ENCODE measurements at regions not wholly inside any gene's neighbourhood (a gene's known extent, or its start where the extent isn't known, plus 50 kb on each side); places are given as distances from the start of the nearest gene placed in this dataset.

DNA sequence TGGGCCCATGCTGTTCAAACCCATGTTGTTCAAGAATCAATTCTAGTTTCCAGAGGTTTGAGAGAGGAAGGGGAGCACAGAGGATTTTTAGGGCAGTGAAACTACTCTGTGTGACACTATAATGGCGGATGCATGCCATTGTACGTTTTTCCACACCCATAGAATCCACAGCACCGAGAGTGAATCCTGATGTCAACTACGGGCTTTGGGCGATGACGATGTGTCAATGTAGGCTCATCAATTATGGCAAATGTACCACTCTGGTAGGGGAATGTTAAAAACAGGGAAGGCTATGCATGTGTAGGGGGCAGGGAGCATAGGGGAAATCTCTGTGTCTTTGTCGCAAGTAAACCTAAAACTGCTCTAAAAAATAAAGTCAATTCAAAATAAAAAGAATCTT, 70.7 kb upstream of the UBAC2 start:
- in situ Hi-C loops (cut with HindIII; ENCODE audit: extremely low pct_ligation_motif_present, low pct_unique_long_range_greater_than_20kb) (no loop called here), intact Hi-C loops (cut with micrococcal nuclease; ENCODE audit: unreplicated experiment) (no loop called here)
- CTCF ChIA-PET (ENCODE audit: low intra/inter-chr PET ratio, low total read pairs): no interaction called here
- no peak for DNase-seq (ENCODE audit: low spot score)
- Histone ChIP-seq H3K4me3 (replicated peaks in 1 of 3; ENCODE audit: insufficient read depth in 1 of 3, low read depth in 2 of 3, low read length in 3 of 3) (no peak overlapping the region), H2AFZ (ENCODE audit: low read length) (no peak overlapping the region), H3K36me3 (replicated peaks in 1 of 2; ENCODE audit: control insufficient read depth in 1 of 2, insufficient read depth in 2 of 2, low read length in 2 of 2) (no peaks in the 10 kb centered on the region), H3K27ac (ENCODE audit: extremely low read length, insufficient read depth, low read length) (no peak overlapping the region), H3K9me3 (ENCODE audit: low read length) (no peaks in the 10 kb centered on the region), H3K4me1 (ENCODE audit: insufficient read depth, low read length) (no peaks in the 10 kb centered on the region), H3K4me2 (ENCODE audit: low read depth, low read length) (no peak overlapping the region), H3K27me3 (ENCODE audit: control insufficient read depth in 1 of 2, insufficient read depth in 2 of 2, low read length in 2 of 2) (peaks cover 0 to 7% of the 10 kb centered on the region in 2 experiments; a peak in 2 of 5 replicates), H3K79me2 (ENCODE audit: insufficient read depth, low read length) (no peaks in the 10 kb centered on the region), H3K9ac (ENCODE audit: insufficient read depth, low read depth, low read length) (no peak overlapping the region), H4K20me1 (ENCODE audit: insufficient read depth, low read length) (no peaks in the 10 kb centered on the region)
- no peak for FAIRE-seq
- POLR2A ChIA-PET: no interaction called here
- no peak for ATAC-seq
- WGBS (ENCODE audit: low lambda C conversion rate): 49% methylated on average over 7 of the region's 7 CpGs
- BruUV-seq (replicated peaks): no TSS peak
- no peak for TF ChIP-seq NCOA1 (CRISPR knock-in tag; IDR thresholded peaks at IDR 0.05)
- no peak for TF ChIP-seq ADNP (CRISPR knock-in tag; IDR thresholded peaks at IDR 0.05)
- TF ChIP-seq ZNF83 (CRISPR knock-in tag; IDR thresholded peaks at IDR 0.05; ENCODE audit: borderline replicate concordance): no peak
- TF ChIP-seq, protein P1, sequence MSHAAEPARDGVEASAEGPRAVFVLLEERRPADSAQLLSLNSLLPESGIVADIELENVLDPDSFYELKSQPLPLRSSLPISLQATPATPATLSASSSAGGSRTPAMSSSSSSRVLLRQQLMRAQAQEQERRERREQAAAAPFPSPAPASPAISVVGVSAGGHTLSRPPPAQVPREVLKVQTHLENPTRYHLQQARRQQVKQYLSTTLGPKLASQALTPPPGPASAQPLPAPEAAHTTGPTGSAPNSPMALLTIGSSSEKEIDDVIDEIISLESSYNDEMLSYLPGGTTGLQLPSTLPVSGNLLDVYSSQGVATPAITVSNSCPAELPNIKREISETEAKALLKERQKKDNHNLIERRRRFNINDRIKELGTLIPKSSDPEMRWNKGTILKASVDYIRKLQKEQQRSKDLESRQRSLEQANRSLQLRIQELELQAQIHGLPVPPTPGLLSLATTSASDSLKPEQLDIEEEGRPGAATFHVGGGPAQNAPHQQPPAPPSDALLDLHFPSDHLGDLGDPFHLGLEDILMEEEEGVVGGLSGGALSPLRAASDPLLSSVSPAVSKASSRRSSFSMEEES (CRISPR knock-in tag; IDR thresholded peaks at IDR 0.05): no peak
- no peak for TF ChIP-seq ZNF274 (CRISPR knock-in tag; IDR thresholded peaks at IDR 0.05)
- no peak for TF ChIP-seq HOXA9 (CRISPR knock-in tag; IDR thresholded peaks at IDR 0.05; ENCODE audit: borderline replicate concordance)
- TF ChIP-seq, protein P2, sequence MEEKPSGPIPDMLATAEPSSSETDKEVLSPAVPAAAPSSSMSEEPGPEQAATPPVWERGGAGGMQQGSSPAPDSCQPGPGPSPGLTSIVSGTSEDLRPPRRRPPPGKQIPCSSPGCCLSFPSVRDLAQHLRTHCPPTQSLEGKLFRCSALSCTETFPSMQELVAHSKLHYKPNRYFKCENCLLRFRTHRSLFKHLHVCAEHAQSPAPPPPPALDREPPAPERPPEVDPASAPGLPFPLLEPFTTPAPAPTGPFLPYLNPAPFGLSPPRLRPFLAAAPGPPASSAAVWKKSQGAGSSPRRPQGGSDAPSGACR (CRISPR knock-in tag; IDR thresholded peaks at IDR 0.05): no peak
- TF ChIP-seq MAF1 (CRISPR knock-in tag; IDR thresholded peaks at IDR 0.05; ENCODE audit: borderline replicate concordance): no peak
- TF ChIP-seq ZBTB7A (CRISPR knock-in tag; IDR thresholded peaks at IDR 0.05): no peak
- TF ChIP-seq, protein P3, sequence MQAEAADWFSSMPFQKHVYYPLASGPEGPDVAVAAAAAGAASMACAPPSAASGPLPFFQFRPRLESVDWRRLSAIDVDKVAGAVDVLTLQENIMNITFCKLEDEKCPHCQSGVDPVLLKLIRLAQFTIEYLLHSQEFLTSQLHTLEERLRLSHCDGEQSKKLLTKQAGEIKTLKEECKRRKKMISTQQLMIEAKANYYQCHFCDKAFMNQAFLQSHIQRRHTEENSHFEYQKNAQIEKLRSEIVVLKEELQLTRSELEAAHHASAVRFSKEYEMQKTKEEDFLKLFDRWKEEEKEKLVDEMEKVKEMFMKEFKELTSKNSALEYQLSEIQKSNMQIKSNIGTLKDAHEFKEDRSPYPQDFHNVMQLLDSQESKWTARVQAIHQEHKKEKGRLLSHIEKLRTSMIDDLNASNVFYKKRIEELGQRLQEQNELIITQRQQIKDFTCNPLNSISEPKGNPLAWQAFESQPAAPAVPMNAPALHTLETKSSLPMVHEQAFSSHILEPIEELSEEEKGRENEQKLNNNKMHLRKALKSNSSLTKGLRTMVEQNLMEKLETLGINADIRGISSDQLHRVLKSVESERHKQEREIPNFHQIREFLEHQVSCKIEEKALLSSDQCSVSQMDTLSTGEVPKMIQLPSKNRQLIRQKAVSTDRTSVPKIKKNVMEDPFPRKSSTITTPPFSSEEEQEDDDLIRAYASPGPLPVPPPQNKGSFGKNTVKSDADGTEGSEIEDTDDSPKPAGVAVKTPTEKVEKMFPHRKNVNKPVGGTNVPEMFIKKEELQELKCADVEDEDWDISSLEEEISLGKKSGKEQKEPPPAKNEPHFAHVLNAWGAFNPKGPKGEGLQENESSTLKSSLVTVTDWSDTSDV (CRISPR knock-in tag; IDR thresholded peaks at IDR 0.05): no peak
- no peak for TF ChIP-seq YY1 (IDR thresholded peaks at IDR 0.05; ENCODE audit: insufficient read depth, insufficient replicate concordance, low read depth, low read length)
- no peak for TF ChIP-seq MIER3 (CRISPR knock-in tag; IDR thresholded peaks at IDR 0.05; ENCODE audit: borderline replicate concordance)
- TF ChIP-seq ZMAT3 (CRISPR knock-in tag; conservative IDR thresholded peaks at IDR 0.05): no peak
- TF ChIP-seq SMYD3 (CRISPR knock-in tag; IDR thresholded peaks at IDR 0.05): no peak
- no peak for TF ChIP-seq HNRNPLL (IDR thresholded peaks at IDR 0.05; ENCODE audit: low read depth, low read length, poor library complexity, severe bottlenecking)
- no peak for TF ChIP-seq ZNF33A (CRISPR knock-in tag; IDR thresholded peaks at IDR 0.05; ENCODE audit: borderline replicate concordance)

Measured in HepG2 (cell line).